GM12872 (cell line): ENCODE measurements at regions not wholly inside any gene's neighbourhood (a gene's known extent, or its start where the extent isn't known, plus 50 kb on each side); places are given as distances from the start of the nearest gene placed in this dataset.

Experiments
- TF ChIP-seq, protein P1 (sequence below): IDR thresholded peaks from 3 replicates; pipeline ENCODE4 v1.5.1; 2011; ENCODE audit warnings: low read depth, mild to moderate bottlenecking, low read length, moderate library complexity; ENCODE audit not compliant: insufficient read depth

GRCh38 chr3:103136621-103137020, 701.8 kb downstream of the ZPLD1 start:
- TF ChIP-seq, protein P1, sequence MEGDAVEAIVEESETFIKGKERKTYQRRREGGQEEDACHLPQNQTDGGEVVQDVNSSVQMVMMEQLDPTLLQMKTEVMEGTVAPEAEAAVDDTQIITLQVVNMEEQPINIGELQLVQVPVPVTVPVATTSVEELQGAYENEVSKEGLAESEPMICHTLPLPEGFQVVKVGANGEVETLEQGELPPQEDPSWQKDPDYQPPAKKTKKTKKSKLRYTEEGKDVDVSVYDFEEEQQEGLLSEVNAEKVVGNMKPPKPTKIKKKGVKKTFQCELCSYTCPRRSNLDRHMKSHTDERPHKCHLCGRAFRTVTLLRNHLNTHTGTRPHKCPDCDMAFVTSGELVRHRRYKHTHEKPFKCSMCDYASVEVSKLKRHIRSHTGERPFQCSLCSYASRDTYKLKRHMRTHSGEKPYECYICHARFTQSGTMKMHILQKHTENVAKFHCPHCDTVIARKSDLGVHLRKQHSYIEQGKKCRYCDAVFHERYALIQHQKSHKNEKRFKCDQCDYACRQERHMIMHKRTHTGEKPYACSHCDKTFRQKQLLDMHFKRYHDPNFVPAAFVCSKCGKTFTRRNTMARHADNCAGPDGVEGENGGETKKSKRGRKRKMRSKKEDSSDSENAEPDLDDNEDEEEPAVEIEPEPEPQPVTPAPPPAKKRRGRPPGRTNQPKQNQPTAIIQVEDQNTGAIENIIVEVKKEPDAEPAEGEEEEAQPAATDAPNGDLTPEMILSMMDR: no peak

- TF ChIP-seq, protein P1: no peak
These were observed 703.0 kb downstream of the ZPLD1 start for GRCh38 chr3:103137830-103138229.

DNA sequence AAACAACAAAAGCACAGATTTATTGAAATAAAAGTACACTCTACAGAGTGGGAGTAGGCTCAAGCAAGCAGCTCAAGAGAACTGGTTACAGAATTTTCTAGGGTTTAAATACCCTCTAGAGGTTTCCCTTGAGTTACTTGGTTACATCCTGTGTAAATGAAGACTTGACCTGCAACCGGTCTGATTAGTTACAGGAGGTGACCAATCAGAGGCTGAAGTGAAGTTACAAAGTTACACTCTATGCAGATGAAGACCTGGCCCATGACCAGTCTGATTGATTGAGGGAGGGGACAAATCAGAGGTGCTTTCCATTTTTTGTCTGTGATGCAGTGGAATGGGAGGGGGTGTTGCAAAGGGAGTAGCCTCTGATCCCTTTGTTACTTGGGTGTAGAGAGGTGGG, 723.4 kb downstream of the ZPLD1 start:
- TF ChIP-seq, protein P1: no peak

DNA sequence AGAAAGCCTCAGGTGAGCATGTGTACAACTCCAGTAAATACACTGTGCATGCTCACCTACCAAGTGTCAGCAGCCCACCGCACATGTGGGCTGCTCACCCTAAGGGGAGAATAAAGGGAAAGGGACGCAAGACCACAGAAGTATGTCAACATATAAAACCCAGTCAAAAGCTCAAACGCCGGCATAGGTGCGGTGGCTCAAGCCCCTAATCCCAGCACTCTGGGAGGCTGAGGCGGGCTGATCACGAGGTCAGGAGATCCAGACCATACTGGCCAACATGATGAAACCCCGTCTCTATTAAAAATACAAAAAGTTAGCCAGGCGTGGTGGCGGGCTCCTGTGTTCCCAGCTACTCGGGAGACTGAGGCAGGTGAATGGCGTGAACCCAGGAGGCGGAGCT, 732.1 kb downstream of the ZPLD1 start:
- TF ChIP-seq, protein P1: no peak

- TF ChIP-seq, protein P1: no peak
These were observed 733.0 kb downstream of the ZPLD1 start for GRCh38 chr3:103167850-103168249.

DNA sequence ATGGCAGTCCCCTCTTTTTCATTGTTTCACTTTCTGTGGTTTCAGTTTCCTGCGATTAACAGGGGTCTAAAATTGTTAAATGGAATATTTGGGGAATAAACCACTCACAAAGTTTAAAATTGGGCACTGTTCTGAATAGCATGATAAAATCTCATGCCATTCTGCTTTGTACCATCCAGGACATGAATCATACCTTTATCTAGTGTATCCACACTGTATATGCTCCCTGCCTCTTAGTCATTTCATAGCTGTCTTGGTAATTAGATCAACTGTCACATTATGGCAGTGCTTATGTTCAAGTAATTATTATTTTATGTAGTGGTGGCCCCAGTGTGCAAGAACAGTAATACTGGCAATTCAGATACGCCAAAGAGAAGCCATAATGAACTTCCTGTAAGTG, 734.5 kb downstream of the ZPLD1 start:
- TF ChIP-seq, protein P1: no peak

- TF ChIP-seq, protein P1: no peak
These were observed 735.8 kb downstream of the ZPLD1 start for GRCh38 chr3:103170651-103171050.

GRCh38 chr3:103173940-103174339, 739.1 kb downstream of the ZPLD1 start:
- TF ChIP-seq, protein P1: no peak
